ENCODE measurements at regions not wholly inside any gene's neighbourhood (a gene's known extent, or its start where the extent isn't known, plus 50 kb on each side); places are given as distances from the start of the nearest gene placed in this dataset.

GRCh38 chr6:18703546-18703945 lies 316.4 kb downstream of the RNF144B start:
- Histone ChIP-seq H3K36me3 (ENCODE audit: low read depth) (no peaks in the 10 kb centered on the region), H3K4me3 (no peak overlapping the region), H3K9me3 (no peaks in the 10 kb centered on the region), H3K4me1 (ENCODE audit: low read depth) (no peaks in the 10 kb centered on the region)
- ATAC-seq (no peak), DNase-seq (no peak)
- intact Hi-C loops (cut with DNase I, micrococcal nuclease): no loop called here
- TF ChIP-seq, protein P1, sequence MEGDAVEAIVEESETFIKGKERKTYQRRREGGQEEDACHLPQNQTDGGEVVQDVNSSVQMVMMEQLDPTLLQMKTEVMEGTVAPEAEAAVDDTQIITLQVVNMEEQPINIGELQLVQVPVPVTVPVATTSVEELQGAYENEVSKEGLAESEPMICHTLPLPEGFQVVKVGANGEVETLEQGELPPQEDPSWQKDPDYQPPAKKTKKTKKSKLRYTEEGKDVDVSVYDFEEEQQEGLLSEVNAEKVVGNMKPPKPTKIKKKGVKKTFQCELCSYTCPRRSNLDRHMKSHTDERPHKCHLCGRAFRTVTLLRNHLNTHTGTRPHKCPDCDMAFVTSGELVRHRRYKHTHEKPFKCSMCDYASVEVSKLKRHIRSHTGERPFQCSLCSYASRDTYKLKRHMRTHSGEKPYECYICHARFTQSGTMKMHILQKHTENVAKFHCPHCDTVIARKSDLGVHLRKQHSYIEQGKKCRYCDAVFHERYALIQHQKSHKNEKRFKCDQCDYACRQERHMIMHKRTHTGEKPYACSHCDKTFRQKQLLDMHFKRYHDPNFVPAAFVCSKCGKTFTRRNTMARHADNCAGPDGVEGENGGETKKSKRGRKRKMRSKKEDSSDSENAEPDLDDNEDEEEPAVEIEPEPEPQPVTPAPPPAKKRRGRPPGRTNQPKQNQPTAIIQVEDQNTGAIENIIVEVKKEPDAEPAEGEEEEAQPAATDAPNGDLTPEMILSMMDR (IDR thresholded peaks at IDR 0.05): no peak

GRCh38 chr6:18707714-18708439 lies 320.7 kb downstream of the RNF144B start:
- Histone ChIP-seq H3K4me1 (ENCODE audit: low read depth) (no peaks in the 10 kb centered on the region), H3K4me3 (no peak overlapping the region), H3K36me3 (ENCODE audit: low read depth) (no peaks in the 10 kb centered on the region), H3K9me3 (no peaks in the 10 kb centered on the region)
- intact Hi-C loops (cut with DNase I, micrococcal nuclease): no loop called here
- TF ChIP-seq, protein P1 (IDR thresholded peaks at IDR 0.05): no peak
- DNase-seq: no peak
- no peak for ATAC-seq

- Histone ChIP-seq H3K4me3 (no peak overlapping the region), H3K36me3 (ENCODE audit: low read depth) (no peaks in the 10 kb centered on the region), H3K9me3 (no peaks in the 10 kb centered on the region), H3K4me1 (ENCODE audit: low read depth) (no peaks in the 10 kb centered on the region)
- no peak for DNase-seq
- intact Hi-C loops (cut with DNase I, micrococcal nuclease): no loop called here
- TF ChIP-seq, protein P1 (IDR thresholded peaks at IDR 0.05): no peak
- no peak for ATAC-seq
Observed at GRCh38 chr6:18712595-18712994, 325.4 kb downstream of the RNF144B start.

- intact Hi-C loops (cut with DNase I, micrococcal nuclease): no loop called here
- Histone ChIP-seq H3K36me3 (ENCODE audit: low read depth) (no peaks in the 10 kb centered on the region), H3K9me3 (no peaks in the 10 kb centered on the region), H3K4me3 (no peak overlapping the region), H3K4me1 (ENCODE audit: low read depth) (no peaks in the 10 kb centered on the region)
- DNase-seq (no peak), ATAC-seq (no peak)
- TF ChIP-seq, protein P1 (IDR thresholded peaks at IDR 0.05): no peak
Observed at GRCh38 chr6:18720075-18720474, 332.9 kb downstream of the RNF144B start.

DNA sequence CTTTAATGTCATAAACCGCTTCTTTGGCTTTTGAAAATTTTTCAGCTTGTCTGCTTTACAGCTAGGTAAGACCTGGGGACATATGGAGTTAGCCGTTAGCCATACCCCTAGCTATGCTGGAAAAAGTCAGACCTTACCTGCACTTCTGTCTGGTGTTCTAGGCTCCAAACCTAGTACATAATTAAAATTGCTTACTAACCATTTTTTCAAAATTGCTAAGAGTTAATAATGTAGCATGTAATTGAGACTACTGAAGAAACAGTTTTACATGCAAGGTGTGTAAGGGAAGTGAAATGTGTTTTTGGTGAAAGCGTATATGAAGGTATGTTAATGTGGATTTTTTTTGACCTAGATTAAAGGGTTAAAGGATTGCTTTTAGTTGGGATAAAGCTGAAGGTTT lies 336.9 kb downstream of the RNF144B start:
- ATAC-seq: no peak
- Histone ChIP-seq H3K4me1 (ENCODE audit: low read depth) (no peaks in the 10 kb centered on the region), H3K36me3 (ENCODE audit: low read depth) (no peaks in the 10 kb centered on the region), H3K4me3 (no peak overlapping the region), H3K9me3 (no peaks in the 10 kb centered on the region)
- TF ChIP-seq, protein P1 (IDR thresholded peaks at IDR 0.05): no peak
- intact Hi-C loops (cut with DNase I, micrococcal nuclease): no loop called here
- DNase-seq: no peak

- TF ChIP-seq, protein P1 (IDR thresholded peaks at IDR 0.05): no peak
- Histone ChIP-seq H3K36me3 (ENCODE audit: low read depth) (no peaks in the 10 kb centered on the region), H3K4me1 (ENCODE audit: low read depth) (no peaks in the 10 kb centered on the region), H3K9me3 (no peaks in the 10 kb centered on the region), H3K4me3 (no peak overlapping the region)
- ATAC-seq (no peak), DNase-seq (no peak)
- intact Hi-C loops (cut with DNase I, micrococcal nuclease): no loop called here
Observed at GRCh38 chr6:18725449-18725848, 338.3 kb downstream of the RNF144B start.
